NCI-H2029 (cell line): ENCODE measurements at regions not wholly inside any gene's neighbourhood (a gene's known extent, or its start where the extent isn't known, plus 50 kb on each side); places are given as distances from the start of the nearest gene placed in this dataset.
"Not testable (repeated sequence)": the region's sequence is repeated elsewhere in the genome, so short reads cannot be mapped to it uniquely, and the experiment has no call there.

Source experiments
- DNase-seq: peaks from one replicate; lab custom pipeline; 2025; lab: John Stamatoyannopoulos, UW

- no peak for DNase-seq
Observed at GRCh38 chr7:130849604-130850003, 115.6 kb upstream of the KLF14 start.

- DNase-seq, result no peak
Observed at GRCh38 chr7:130850956-130851355, 116.9 kb upstream of the KLF14 start.

- no peak for DNase-seq
Observed at GRCh38 chr7:130852867-130853266, 118.9 kb upstream of the KLF14 start.

DNA sequence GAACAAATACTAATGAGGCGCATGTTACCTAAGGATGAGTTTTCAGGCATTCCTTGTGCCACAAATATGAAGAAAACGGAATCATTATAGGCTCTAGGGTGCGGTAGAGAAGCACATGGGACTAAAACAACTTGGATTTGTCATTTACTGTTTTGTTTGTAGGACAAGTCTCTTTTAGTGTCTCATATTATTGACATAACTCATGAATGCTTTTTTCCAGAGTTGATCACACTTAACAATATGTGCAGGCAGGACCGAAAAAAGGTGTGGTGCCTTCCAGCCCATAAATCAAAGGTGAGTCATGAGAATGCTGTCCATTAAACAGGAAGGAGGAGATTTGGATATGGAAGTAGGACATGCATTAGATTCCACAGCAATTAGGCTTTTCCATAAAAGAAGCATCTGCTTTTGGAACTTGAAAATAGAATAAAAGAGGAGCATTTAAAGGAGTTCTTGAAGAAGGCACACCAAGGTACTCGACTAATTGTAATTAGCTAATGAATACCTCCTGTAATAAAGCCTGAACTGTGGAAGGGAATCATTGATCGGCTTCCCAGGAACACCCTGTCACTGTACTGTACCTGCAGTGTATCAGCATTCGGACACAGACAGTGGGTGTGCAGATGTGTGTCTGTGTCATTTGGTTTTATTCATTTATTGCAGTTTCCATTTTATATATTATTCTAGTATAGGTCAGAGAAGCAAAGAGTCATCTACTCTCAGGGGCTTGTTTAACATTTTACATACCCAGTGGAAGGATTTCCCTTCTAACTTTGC is 119.7 kb upstream of the KLF14 start:
- no peak for DNase-seq

- DNase-seq, result no peak
Observed at GRCh38 chr7:130854481-130854880, 120.5 kb upstream of the KLF14 start.

- no peak for DNase-seq
Observed at GRCh38 chr7:130856866-130857265, 122.9 kb upstream of the KLF14 start.

DNA sequence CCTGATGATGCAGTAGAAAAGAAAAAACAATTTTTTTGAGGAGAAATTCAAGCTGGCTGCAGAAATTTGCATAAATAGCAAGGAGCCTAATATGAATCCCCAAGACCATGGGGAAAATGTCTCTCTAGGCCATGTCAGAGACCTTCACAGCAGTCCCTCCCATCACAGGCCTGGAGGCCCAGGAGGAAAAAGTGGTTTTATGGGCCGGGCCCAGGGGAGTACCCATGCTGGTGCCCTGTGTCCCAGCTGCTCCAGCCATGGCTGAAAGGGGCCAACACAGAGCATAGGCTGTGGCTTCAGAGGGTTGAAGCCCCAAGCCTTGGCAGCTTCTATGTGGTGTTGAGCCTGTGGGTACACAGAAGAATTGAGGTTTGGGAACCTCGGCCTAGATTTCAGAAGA is 126.8 kb upstream of the KLF14 start:
- not testable (repeated sequence) for DNase-seq

- DNase-seq, result no peak
Observed at GRCh38 chr7:130865408-130866236, 131.6 kb upstream of the KLF14 start.

DNA sequence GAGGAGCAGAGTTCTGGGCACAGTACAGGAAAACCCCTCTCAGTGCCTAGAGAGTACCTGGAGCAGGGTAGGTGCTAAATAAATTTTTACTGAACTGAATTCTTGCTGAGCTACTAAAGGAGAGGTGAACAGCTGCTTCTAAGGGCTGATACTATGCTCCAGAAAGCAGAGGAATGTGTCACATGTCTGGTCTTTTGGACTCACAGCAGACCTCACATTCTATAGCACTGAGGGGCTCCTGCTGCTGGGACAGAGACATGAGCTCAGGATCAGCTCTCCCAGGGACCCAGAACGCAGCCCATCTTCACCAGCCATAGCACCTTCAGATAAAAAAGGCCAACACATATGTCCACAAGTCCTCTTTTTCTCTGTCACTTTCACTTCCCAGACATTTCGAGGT is 133.0 kb upstream of the KLF14 start:
- no peak for DNase-seq

DNA sequence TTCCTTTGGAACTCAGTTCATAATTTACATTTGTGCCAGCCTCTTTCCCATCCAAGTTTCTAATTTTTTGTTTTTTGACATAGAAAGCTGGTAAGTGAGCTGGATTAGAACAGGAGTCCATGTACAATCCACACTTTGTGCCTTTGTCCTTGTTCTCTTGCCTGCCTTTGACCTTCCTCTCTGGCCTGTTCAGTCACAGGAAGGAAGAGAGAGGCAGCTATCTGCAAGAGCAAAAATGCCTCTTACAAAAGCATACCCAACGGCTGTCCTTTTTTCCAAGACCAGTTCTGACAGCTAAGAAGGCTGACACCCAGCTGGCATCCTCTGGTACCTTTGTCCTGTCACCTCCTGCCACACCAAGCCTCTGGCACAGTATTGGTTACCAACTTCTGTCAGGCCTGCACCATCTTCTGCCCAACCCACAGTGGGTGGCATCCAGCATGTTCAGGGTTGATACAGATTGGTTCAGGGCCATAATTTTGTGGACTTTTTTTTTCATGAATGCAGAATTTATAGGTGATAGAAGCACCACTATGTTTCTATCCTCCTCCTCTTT is 133.7 kb upstream of the KLF14 start:
- no peak for DNase-seq

GRCh38 chr7:130868139-130868538 is 134.1 kb upstream of the KLF14 start:
- DNase-seq, result no peak

- DNase-seq, result no peak
Observed at GRCh38 chr7:130869918-130870317, 135.9 kb upstream of the KLF14 start.

GRCh38 chr7:130872341-130872740 is 138.3 kb upstream of the KLF14 start:
- no peak for DNase-seq

DNA sequence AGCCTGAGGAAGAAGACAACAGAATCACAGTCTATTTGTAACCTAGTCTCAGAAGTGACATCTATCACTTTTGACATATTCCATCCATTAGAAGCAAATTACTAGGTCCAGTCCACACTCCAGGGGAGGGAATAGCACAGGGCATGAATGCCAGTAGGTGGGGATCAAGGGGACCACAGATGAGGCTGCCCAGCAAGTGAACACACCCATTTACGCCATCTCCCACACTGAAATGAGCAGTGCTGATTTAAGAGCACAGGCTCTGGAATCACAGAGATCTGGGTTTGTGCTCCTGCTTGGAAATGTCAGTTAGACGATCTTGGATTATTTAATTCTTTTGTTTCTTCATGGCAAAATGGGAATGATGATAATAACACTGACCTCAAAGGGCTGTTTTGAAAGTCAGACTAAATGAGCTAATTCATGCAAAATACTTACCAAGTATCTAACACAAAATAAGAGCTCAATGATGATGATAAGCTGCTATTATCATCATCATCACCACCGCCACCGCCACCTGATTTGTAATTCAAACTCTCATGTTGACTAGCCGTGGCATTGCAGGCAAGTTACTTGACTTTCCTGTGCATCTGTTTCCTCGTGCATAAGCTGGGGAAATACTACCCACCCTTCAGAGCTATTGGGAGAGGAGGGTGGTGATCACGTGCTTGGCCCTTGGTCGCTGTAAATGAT is 138.9 kb upstream of the KLF14 start:
- no peak for DNase-seq

- DNase-seq, result no peak
Observed at GRCh38 chr7:130874071-130874915, 140.3 kb upstream of the KLF14 start.

DNA sequence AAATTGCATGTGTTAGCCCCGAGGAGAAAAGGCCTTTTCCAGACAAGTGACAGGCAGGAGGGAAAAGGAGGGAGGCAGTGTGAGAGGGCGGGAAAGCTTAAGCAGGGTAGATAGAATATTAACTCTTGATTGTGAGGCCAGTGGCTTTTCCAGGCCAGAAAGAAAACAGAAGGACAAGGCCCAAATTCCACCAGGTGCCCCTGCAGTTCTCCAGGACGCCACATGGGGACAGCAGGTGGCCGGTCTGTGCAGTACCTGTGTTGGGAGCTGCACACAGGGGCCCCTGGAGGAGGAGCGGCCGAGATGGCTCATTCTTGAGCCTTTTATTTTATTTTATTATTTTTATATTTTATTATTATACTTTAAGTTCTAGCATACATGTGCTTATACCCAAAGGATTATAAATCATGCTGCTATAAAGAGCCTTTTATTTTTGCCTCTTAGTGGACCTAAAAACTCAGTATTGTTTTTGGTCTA is 141.3 kb upstream of the KLF14 start:
- DNase-seq, result peak; percentile 52

DNA sequence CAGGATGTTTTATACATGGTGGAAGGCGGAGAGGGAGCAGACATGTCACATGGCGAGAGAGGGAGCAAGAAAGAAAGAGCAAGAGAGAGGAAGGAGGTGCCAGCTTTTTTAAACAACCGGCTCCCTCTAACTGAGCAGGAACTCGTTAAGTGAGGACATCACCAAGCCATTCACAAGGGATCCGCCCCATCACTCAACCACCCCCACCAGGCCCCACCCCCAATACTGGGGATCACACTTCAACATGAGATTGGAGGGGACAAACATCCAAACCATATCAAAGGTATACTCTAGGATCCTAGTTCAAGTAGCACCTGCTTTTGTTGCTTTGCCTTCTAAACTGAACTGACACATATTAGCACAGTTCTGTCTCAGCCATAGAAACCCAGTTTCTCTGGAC is 141.9 kb upstream of the KLF14 start:
- no peak for DNase-seq

GRCh38 chr7:130877236-130877990 is 143.4 kb upstream of the KLF14 start:
- DNase-seq, result no peak

DNA sequence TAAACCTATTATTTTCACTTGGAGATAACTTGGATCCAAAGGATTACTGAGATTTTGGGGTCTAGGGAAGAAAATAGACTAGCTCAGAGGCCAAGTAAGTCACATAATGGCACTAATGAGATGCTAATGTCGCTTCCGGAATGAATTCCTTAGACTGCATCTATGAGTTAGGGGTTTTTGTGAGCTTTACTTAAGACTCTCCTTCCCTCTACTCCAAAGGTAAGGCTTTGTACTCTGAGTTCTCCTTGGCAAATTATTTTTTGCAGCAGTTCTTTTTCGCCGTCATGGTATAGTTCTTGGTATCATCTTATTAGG is 143.9 kb upstream of the KLF14 start:
- no peak for DNase-seq

- no peak for DNase-seq
Observed at GRCh38 chr7:130878785-130879184, 144.8 kb upstream of the KLF14 start.

- no peak for DNase-seq
Observed at GRCh38 chr7:130879191-130879590, 145.2 kb upstream of the KLF14 start.
